Stimulated activated naive CD8-positive, alpha-beta T cell treated with anti-CD3 and anti-CD28 coated beads, Interleukin-15, Interleukin-2, amounts not matched to agents 100 ng/mL and 50 ng/mL, for 24 hours (primary cell): ENCODE measurements at regions not wholly inside any gene's neighbourhood (a gene's known extent, or its start where the extent isn't known, plus 50 kb on each side); places are given as distances from the start of the nearest gene placed in this dataset.
"Not testable (repeated sequence)": the region's sequence is repeated elsewhere in the genome, so short reads cannot be mapped to it uniquely, and the experiment has no call there.

Experiments used
- H3K27ac Mint-ChIP-seq: one replicate; pipeline ENCODE4 v1.8.0; 2021; ENCODE audit warnings: mild to moderate bottlenecking, mixed read lengths
- H3K27me3 Mint-ChIP-seq: one replicate; pipeline ENCODE4 v1.8.0; 2021; ENCODE audit warnings: mixed read lengths
- H3K36me3 Mint-ChIP-seq: one replicate; pipeline ENCODE4 v1.8.0; 2021; ENCODE audit warnings: low read depth, mixed read lengths
- H3K4me1 Mint-ChIP-seq: one replicate; pipeline ENCODE4 v1.8.0; 2021; ENCODE audit warnings: low read depth, mixed read lengths
- H3K4me3 Mint-ChIP-seq: one replicate; pipeline ENCODE4 v1.8.0; 2021; ENCODE audit warnings: mild to moderate bottlenecking, mixed read lengths
- H3K9me3 Mint-ChIP-seq: one replicate; pipeline ENCODE4 v1.8.0; 2021; ENCODE audit warnings: mixed read lengths

DNA sequence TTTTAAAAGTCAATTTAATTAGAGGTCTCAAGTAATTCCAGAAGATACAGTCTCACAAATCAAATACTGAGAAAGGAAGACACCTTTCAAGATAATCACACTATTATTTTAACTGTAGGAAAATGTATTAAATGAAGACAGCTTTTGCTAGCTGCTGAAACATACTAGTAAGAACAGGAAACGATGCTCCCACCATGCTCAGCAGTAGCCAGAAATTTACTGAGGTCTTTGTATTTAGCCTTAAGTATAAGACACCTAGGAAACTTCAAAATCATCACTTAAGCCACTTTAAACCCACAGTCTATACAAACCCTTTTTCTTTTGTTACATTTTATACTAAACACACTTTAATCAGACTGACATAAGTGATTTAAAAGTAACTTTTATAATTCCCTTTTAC lies 72.7 kb upstream of the NPIPB12 start:
- peaks cover 34% of the 10 kb centered on the region for H3K36me3 Mint-ChIP-seq
- not testable (repeated sequence) for H3K27me3 Mint-ChIP-seq, H3K27ac Mint-ChIP-seq, H3K4me3 Mint-ChIP-seq, H3K9me3 Mint-ChIP-seq
- peaks cover 34% of the 10 kb centered on the region for H3K4me1 Mint-ChIP-seq

DNA sequence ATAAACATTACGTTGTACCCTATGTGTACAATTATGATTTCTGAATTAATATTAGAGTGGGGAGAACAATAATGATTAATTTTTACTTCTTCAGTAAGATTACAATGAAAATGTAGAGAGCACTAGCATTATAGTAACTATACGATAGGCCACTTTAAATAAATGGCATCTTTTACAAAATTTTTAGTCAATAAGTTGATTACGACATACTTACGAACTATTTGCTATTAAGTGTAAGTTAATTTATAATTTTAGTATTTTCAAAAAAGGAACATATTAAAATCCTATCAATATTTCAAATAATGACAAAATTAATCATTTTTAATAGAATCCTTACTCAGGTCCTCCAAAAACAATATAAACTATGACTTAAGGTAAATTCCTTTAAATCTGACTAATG lies 75.6 kb upstream of the NPIPB12 start:
- peaks cover 42% of the 10 kb centered on the region for H3K4me1 Mint-ChIP-seq
- H3K27ac Mint-ChIP-seq, H3K9me3 Mint-ChIP-seq, H3K27me3 Mint-ChIP-seq, H3K4me3 Mint-ChIP-seq: not testable (repeated sequence)
- peaks cover 25% of the 10 kb centered on the region for H3K36me3 Mint-ChIP-seq

DNA sequence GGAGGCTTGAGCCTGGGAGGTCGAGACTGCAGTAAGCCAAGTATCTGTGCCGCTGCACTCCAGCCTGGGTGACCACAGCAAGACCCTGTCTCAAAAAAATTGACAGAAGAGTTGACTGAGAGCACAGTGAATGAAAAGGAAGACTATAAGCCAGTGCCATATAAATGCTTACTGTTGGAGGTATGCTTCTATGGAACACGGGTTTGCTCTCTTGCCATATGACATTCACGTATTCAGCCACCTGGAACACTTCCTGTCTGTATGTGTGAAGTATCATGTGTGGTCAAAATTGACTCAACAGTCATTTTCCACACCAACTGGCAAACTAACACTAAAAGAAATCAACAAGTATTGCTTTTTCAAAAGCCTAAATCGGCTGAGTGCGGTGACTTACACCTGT lies 71.1 kb upstream of the SPN start:
- Mint-ChIP-seq H3K4me1 (peaks cover 59% of the 10 kb centered on the region), H3K36me3 (peaks cover 14% of the 10 kb centered on the region)

DNA sequence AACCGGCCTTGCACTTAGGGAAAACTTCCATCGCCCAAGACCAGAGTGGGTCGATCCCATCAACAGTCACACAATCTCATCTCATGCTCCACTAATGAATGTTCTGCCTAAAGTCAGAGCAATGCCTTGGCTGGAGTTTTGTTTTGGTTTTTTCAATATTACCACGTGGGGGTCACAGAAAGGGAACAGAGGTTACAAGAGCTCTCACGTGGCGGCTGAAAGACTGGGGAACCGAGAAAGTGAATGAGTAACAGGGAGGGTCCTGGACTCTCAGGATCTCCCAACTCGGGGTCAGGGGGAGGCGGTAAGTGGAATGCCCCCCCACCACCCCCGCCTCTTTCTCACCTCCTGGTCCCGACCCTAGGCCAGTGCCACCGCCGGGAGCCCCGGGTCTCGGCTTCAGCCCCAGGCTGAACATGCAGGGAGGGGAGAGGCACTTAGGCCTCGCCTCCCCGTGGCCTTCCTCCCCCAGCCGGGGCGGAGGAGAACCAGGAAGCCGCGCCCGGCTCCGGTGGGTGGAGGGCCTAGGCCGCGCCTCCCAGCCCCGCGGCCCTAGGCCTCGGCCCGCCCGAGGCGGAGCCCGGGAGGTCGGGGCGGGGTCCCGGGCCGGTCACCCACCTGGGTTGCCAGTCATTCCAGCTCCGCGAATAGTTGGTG lies 68.7 kb upstream of the SPN start:
- Mint-ChIP-seq H3K4me3 (peak overlapping the region; percentile 98), H3K4me1 (peaks cover 46% of the 10 kb centered on the region), H3K36me3 (peaks cover 11% of the 10 kb centered on the region), H3K27ac (peak overlapping the region; percentile 96)
- H3K27me3 Mint-ChIP-seq, H3K9me3 Mint-ChIP-seq: not testable (repeated sequence)

More for the DNA sequence above, 71.1 kb upstream of the SPN start:
- not testable (repeated sequence) for H3K9me3 Mint-ChIP-seq, H3K4me3 Mint-ChIP-seq, H3K27me3 Mint-ChIP-seq
- peak overlapping the region; percentile 75 for H3K27ac Mint-ChIP-seq

DNA sequence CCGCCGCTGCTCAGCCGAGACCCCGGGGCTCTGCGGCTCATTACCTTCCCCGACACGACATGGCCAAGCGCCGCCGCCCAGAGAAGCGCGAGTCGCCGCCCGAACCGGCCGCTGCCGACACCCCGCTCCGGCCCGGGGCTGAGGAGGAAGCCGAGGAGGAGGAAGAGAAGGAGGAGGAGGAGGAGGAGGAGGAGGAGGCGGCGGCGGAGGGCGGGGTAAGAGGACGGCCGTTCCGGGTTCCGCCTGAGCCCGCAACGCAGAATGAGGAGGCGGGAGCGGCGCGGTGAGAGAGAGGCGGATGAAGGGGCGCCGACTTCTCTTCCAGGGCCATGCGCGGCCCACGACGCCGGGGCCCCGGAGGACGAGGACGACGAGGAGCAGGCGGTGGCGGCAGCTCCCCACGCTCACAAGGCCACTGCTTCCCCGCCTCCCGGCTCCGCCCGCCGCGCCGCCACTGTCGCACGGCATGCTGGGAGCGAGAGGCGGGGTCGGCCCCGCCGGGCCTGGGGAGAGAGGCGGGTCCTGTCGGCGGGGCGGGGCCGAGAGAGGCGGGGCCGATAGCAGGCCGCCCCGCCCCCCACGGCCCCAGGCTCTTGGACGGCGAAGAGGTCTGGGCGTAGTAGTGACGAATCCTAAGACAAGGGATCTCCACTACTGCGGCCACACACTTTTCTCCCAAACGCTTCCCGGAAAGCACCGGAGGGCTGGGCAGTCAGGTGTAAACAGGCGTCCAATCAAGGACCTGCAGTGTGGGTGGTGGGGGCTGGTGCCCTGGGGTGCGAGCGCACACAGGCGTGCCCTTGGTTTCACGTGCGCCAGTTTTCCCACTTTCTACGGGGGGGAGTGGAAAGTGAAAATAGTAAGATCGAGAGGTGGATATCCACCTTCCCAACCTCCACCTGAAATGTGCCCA lies 67.9 kb upstream of the SPN start:
- H3K9me3 Mint-ChIP-seq, H3K27me3 Mint-ChIP-seq: not testable (repeated sequence)
- Mint-ChIP-seq H3K36me3 (peaks cover 11% of the 10 kb centered on the region), H3K4me3 (peak overlapping the region; percentile 80), H3K27ac (peak overlapping the region; percentile 83), H3K4me1 (peaks cover 48% of the 10 kb centered on the region)

DNA sequence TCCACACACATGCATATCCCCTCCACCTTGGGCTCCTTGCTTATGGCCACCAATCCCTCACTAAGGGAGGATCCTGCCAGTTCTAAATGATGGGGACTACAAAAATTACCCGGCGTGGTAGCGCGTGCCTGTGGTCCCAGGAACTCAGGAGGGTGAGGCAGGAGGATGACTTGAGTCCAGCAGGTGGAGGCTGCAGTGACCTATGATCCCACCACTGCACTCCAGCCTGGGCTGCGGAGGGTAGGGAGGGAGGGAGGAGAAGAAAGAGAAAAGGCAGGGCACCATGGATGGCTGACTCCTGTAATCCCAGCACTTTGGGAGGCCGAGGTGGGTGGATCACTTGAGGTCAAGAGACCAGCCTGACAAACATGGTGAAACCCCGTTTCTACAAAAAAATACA lies 66.0 kb upstream of the SPN start:
- H3K4me3 Mint-ChIP-seq, H3K27ac Mint-ChIP-seq, H3K27me3 Mint-ChIP-seq, H3K36me3 Mint-ChIP-seq, H3K9me3 Mint-ChIP-seq: not testable (repeated sequence)
- peaks cover 54% of the 10 kb centered on the region for H3K4me1 Mint-ChIP-seq

DNA sequence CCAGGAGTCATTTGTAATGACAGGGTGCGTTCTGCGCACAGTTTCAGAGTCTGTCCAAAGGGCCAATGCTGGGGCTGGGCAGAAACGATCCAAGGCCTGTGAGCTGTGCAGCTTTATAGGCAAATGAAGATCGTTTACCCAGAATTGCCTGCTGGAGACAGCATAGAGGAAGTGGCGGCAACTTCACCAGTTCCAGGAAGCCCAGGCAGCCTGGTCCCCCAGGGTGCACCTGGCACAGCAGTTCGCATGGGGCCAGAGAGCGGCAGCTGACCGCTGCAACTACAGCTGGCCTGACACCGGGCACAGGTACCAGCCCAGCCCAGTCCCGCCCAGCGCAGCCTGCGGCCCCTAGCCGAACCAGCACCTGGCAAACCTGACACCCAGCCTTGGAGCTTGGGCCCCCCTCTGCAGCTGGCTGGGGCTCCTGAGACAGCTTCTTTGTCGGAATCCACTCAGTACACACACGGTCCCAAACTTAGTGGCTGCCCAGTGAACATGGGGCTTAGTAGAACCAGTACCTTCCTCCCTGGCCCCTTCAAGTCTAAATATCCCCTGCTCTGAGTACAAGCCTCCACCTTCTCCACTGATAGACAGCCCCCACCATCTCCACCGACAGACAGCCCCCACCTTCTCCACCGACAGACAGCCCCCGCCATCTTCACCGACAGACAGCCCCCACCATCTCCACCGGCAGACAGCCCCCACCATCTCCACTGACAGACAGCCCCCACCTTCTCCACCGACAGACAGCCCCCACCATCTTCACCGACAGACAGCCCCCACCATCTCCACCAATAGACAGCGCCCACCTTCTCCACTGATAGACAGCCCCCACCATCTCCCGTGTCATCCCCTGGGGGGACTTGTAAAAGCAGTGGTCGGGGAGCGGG lies 62.7 kb upstream of the SPN start:
- H3K27ac Mint-ChIP-seq = peak overlapping the region; percentile 83
- peak overlapping the region; percentile 76 for H3K4me3 Mint-ChIP-seq
- H3K36me3 Mint-ChIP-seq = peaks cover 12% of the 10 kb centered on the region
- not testable (repeated sequence) for H3K27me3 Mint-ChIP-seq, H3K9me3 Mint-ChIP-seq
- peaks cover 66% of the 10 kb centered on the region for H3K4me1 Mint-ChIP-seq

DNA sequence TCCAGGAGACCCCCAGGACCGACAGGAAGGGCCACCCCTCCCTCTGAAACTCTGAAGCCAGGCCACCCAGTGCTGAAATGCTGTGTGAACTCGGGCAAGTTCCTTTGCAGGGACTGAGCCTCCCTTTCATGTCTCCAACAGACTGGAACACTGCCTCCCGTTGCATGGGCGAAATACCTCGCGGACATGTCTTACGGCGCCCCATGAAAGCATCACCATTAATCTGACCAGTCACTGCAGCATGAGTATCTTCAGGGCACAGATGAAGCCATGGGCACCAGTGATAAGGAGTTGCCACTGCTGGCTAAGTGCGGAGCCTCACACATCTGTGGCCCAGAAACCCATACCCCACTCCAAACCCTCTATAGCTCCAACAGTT lies 60.8 kb upstream of the SPN start:
- H3K9me3 Mint-ChIP-seq, H3K27me3 Mint-ChIP-seq: not testable (repeated sequence)
- peaks cover 12% of the 10 kb centered on the region for H3K36me3 Mint-ChIP-seq
- H3K4me3 Mint-ChIP-seq = peak overlapping the region; percentile 76
- H3K27ac Mint-ChIP-seq = peak overlapping the region; percentile 86
- H3K4me1 Mint-ChIP-seq = peaks cover 63% of the 10 kb centered on the region

DNA sequence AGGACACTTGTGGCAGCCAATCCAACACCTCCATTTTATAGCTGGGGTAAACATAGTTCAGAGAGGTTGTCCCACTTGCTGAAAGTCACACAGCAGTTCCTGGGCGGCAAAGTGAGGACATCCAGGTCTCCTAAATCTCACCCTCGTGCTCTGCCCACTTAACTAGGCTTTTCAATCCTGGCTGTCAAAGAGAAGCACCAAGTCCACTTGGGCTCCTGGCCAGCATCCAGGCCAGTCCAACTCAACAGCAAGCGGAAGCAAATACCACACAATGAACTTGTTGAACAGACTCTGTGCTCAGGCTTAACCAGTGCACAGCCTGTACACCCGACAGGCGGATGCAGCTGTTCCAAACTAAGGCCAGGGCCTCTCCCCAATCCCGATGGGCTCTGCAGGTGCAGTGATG lies 60.4 kb upstream of the SPN start:
- Mint-ChIP-seq H3K4me3 (peak overlapping the region; percentile 32), H3K36me3 (peaks cover 15% of the 10 kb centered on the region), H3K27ac (peak overlapping the region; percentile 80), H3K4me1 (peaks cover 68% of the 10 kb centered on the region)
- H3K27me3 Mint-ChIP-seq, H3K9me3 Mint-ChIP-seq: not testable (repeated sequence)

DNA sequence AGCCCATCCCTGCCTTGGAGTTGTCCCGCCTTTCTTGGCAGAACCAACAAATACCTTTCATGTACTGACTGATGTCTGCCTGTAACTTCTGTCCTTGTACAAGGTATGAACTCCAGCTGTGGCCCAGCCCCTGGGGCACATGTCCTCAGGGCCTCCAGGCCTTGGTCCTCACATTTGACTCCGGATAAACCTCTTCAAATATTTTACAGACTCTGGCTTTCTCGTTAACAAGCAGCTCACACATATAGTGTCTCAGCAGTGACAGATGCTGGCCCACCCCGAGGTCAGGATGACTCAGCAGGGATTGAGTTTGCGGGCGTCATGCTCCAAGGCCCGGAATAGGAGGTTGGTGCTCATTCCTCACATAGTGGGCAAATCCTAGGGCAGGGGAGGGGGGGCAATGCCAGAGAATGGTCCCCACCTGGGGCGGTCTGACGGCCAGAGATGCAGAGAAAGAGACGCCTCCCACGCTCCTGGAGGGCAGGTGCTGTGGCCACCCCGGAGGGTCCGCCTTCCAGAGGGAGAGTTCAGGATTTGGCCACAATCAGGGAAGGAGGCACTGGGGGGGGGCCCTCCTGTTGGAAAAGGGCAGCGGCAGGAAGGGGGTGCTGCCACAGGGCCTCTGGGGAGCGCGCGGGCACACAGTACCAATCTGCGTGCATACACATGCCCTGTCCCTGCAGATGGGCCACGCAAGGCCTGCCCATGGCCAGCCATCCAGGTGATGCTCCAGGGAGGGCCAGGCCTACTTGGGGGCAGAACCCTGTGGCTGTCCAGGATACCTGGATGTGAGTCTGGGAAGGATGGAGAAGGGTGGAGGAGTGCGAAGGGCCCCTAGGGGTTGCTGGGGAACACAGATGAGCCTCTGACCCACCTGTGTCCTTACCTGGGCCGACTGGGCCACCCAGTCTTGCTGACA lies 58.2 kb upstream of the SPN start:
- H3K4me3 Mint-ChIP-seq, H3K27me3 Mint-ChIP-seq, H3K9me3 Mint-ChIP-seq: not testable (repeated sequence)
- peaks cover 75% of the 10 kb centered on the region for H3K4me1 Mint-ChIP-seq
- H3K36me3 Mint-ChIP-seq = peaks cover 25% of the 10 kb centered on the region
- peak overlapping the region; percentile 77 for H3K27ac Mint-ChIP-seq

DNA sequence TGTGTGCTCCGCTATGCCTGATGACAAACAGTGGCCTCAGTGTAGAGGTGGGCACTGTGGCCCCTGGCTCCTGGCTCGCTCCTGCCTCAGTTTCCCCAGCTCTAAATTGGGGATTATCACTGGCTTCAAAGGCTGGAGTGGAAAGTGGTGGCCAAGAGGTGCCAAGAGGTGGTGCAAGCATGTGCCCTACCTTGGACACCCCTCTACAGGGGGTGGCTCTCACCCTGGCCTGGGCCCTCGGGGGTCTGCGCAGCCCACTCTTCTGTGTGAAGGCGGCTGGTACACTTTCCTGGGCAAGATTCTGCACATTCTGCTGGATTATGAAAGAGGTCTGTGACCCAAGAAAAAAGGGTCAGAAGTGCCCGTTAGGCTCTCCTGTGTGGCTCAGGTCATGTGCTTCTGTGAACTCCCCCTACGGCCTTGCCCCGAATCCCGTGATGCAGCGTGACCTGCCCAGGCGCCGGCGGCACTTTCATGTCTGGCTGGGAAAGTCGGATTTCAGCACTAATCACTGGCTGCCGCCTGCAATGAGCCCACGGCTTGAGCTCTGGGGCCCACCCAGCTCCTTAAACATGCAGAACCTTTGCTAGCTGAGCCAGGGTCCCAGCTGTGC lies 57.3 kb upstream of the SPN start:
- H3K9me3 Mint-ChIP-seq, H3K27me3 Mint-ChIP-seq, H3K4me3 Mint-ChIP-seq, H3K27ac Mint-ChIP-seq: not testable (repeated sequence)
- Mint-ChIP-seq H3K36me3 (peaks cover 25% of the 10 kb centered on the region), H3K4me1 (peaks cover 66% of the 10 kb centered on the region)

DNA sequence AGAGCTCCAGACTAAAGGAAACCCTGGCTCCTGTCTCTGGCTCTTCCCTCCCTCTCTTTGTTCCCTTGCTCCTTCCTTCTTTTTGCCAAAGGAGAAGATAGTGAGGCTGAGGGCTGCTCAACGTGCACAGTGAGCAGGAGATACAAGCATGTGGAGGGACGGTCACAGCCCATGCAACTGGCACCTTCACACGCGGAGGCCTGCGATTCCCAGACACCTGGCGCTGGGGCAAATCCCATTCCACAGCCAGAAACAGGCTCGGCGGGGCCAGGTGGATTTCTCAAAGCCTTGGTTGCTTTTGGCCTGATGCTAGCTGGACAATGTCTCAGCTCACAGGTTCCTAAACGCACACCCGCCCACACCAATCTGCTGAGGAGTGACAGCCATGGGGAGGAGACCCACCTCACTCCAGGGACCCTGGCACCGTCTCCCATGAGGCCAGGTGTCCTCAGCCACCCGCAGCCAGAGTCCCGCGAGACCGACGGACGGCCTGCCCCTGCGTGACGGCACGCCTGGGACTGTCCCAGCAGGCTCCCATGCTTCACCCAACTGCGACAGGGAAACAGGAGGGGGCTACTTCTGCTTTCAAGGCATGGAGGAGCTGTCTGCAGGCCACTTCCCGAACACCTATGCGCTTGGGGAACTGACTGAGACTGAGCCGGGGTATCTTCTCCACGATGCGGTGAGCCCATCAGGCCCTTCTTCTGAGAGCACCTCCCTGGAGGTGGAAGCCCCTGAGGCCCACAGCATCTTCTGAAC lies 56.2 kb upstream of the SPN start:
- peaks cover 33% of the 10 kb centered on the region for H3K36me3 Mint-ChIP-seq
- peaks cover 62% of the 10 kb centered on the region for H3K4me1 Mint-ChIP-seq
- peak overlapping the region; percentile 52 for H3K4me3 Mint-ChIP-seq
- H3K27me3 Mint-ChIP-seq, H3K9me3 Mint-ChIP-seq: not testable (repeated sequence)
- peak overlapping the region; percentile 76 for H3K27ac Mint-ChIP-seq

DNA sequence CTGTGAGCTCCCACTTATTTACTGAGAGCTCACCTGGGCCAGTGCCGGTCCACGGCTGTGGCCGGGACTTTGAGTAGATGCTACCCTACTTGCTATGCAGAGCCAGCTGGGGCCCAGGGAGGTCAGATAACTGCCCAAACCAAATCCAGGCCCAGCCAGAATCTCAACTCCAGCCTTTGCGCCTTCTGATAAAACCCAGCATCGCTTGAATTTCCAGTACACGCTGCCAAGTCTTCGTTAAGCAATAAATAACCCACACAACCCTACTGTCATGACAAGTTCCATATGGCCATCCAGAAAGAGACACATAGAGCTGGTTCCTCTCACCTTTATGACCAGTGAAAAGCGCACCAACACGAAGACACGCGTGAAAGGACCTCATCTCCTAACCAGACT lies 55.6 kb upstream of the SPN start:
- Mint-ChIP-seq H3K4me1 (peaks cover 58% of the 10 kb centered on the region), H3K4me3 (peak overlapping the region; percentile 52), H3K36me3 (peaks cover 32% of the 10 kb centered on the region), H3K27ac (peak overlapping the region; percentile 76)
- not testable (repeated sequence) for H3K9me3 Mint-ChIP-seq, H3K27me3 Mint-ChIP-seq
